ENCODE measurements at regions not wholly inside any gene's neighbourhood (a gene's known extent, or its start where the extent isn't known, plus 50 kb on each side); places are given as distances from the start of the nearest gene placed in this dataset.

- Histone ChIP-seq H3K4me1 (ENCODE audit: control insufficient read depth in 1 of 2, insufficient read depth in 2 of 2, low read length in 2 of 2) (no peaks in the 10 kb centered on the region), H3K4me2 (ENCODE audit: low read length) (no peak overlapping the region), H3K9me2 (ENCODE audit: insufficient read depth) (no peaks in the 10 kb centered on the region), H3K9me3 (ENCODE audit: control insufficient read depth in 1 of 2, insufficient read depth in 1 of 2, low read depth in 1 of 2, low read length in 2 of 2) (peaks cover 17 to 26% of the 10 kb centered on the region in 2 experiments; a peak in 2 of 4 replicates), H3K79me2 (ENCODE audit: insufficient read depth, low read length) (no peaks in the 10 kb centered on the region), H4K20me1 (ENCODE audit: insufficient read depth) (no peaks in the 10 kb centered on the region), H3K36me3 (ENCODE audit: control insufficient read depth in 1 of 2, insufficient read depth in 2 of 2, low read length in 2 of 2) (no peaks in the 10 kb centered on the region), H3K4me3 (replicated peaks in 1 of 2; ENCODE audit: low read depth in 1 of 2, low read length in 2 of 2) (no peak overlapping the region), H2AFZ (ENCODE audit: low read depth, low read length, poor library complexity, severe bottlenecking) (no peak overlapping the region), H3K27me3 (ENCODE audit: insufficient read depth, low read length) (no peaks in the 10 kb centered on the region), H3K9ac (ENCODE audit: low read length) (no peak overlapping the region), H3K27ac (ENCODE audit: low read depth, low read length) (no peak overlapping the region)
- RAD21 ChIA-PET (ENCODE audit: low non-redundant PET in 1 of 2, low total read pairs in 2 of 2, uncharacterized antibody in 2 of 2, unreplicated experiment in 2 of 2): no interaction called here
- intact Hi-C loops (cut with micrococcal nuclease): no loop called here
- CTCF ChIA-PET: no interaction called here
- TF ChIP-seq JUND (IDR thresholded peaks at IDR 0.05) (no peak), CBX3 (IDR thresholded peaks at IDR 0.05; ENCODE audit: low read depth) (no peak), EZH2phosphoT487 (IDR thresholded peaks at IDR 0.05; ENCODE audit: borderline replicate concordance) (no peak), SRF (IDR thresholded peaks at IDR 0.05; ENCODE audit: low read depth) (no peak), ELF1 (IDR thresholded peaks at IDR 0.05; ENCODE audit: borderline replicate concordance, low read depth) (no peak), ZBTB33 (IDR thresholded peaks at IDR 0.05; ENCODE audit: extremely low read depth, insufficient replicate concordance, low read length) (no peak), ZNF274 (IDR thresholded peaks at IDR 0.05; ENCODE audit: low read depth, low read length) (no peak), EZH2 (IDR thresholded peaks at IDR 0.05) (no peak), CEBPB (IDR thresholded peaks at IDR 0.05; ENCODE audit: low read depth) (no peak), SIN3A (IDR thresholded peaks at IDR 0.05; ENCODE audit: low read depth) (no peak), POLR2AphosphoS5 (IDR thresholded peaks at IDR 0.05; ENCODE audit: low read depth, low read length) (no peak), POLR2A (IDR thresholded peaks at IDR 0.05; ENCODE audit: borderline replicate concordance, extremely low read depth, insufficient read depth, insufficient read length) (no peak)
- TF ChIP-seq, protein P1, sequence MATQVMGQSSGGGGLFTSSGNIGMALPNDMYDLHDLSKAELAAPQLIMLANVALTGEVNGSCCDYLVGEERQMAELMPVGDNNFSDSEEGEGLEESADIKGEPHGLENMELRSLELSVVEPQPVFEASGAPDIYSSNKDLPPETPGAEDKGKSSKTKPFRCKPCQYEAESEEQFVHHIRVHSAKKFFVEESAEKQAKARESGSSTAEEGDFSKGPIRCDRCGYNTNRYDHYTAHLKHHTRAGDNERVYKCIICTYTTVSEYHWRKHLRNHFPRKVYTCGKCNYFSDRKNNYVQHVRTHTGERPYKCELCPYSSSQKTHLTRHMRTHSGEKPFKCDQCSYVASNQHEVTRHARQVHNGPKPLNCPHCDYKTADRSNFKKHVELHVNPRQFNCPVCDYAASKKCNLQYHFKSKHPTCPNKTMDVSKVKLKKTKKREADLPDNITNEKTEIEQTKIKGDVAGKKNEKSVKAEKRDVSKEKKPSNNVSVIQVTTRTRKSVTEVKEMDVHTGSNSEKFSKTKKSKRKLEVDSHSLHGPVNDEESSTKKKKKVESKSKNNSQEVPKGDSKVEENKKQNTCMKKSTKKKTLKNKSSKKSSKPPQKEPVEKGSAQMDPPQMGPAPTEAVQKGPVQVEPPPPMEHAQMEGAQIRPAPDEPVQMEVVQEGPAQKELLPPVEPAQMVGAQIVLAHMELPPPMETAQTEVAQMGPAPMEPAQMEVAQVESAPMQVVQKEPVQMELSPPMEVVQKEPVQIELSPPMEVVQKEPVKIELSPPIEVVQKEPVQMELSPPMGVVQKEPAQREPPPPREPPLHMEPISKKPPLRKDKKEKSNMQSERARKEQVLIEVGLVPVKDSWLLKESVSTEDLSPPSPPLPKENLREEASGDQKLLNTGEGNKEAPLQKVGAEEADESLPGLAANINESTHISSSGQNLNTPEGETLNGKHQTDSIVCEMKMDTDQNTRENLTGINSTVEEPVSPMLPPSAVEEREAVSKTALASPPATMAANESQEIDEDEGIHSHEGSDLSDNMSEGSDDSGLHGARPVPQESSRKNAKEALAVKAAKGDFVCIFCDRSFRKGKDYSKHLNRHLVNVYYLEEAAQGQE (IDR thresholded peaks at IDR 0.05; ENCODE audit: low read depth): no peak
- TF ChIP-seq, protein P2, sequence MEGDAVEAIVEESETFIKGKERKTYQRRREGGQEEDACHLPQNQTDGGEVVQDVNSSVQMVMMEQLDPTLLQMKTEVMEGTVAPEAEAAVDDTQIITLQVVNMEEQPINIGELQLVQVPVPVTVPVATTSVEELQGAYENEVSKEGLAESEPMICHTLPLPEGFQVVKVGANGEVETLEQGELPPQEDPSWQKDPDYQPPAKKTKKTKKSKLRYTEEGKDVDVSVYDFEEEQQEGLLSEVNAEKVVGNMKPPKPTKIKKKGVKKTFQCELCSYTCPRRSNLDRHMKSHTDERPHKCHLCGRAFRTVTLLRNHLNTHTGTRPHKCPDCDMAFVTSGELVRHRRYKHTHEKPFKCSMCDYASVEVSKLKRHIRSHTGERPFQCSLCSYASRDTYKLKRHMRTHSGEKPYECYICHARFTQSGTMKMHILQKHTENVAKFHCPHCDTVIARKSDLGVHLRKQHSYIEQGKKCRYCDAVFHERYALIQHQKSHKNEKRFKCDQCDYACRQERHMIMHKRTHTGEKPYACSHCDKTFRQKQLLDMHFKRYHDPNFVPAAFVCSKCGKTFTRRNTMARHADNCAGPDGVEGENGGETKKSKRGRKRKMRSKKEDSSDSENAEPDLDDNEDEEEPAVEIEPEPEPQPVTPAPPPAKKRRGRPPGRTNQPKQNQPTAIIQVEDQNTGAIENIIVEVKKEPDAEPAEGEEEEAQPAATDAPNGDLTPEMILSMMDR (IDR thresholded peaks at IDR 0.05 in 2 of 3, conservative IDR thresholded peaks at IDR 0.05 in 1 of 3; ENCODE audit: borderline replicate concordance in 1 of 3, insufficient read depth in 1 of 3, low read depth in 2 of 3, low read length in 2 of 3): no peak
- DNase-seq (ENCODE audit: low read depth, low spot score) (no peak), ATAC-seq (no peak)
- POLR2A ChIA-PET: no interaction called here
- no TSS peak for BruUV-seq (replicated peaks)
Observed at GRCh38 chr10:10302689-10303088, 715.0 kb upstream of the CELF2 start.

All from HCT116 (cell line).